H9 (cell line): ENCODE measurements at regions not wholly inside any gene's neighbourhood (a gene's known extent, or its start where the extent isn't known, plus 50 kb on each side); places are given as distances from the start of the nearest gene placed in this dataset.

Experiments
- DNase-seq: peaks from one replicate; pipeline ENCODE4 v3.0.0-alpha.2; 2017
- H2AFZ ChIP-seq: one replicate; pipeline ENCODE4 v1.6.1; 2013; ENCODE audit warnings: mild to moderate bottlenecking, low read length, control low read depth, moderate library complexity
- H2AK5ac ChIP-seq: 2 replicates; pipeline ENCODE4 v1.6.1; 2013; ENCODE audit warnings: low read length, control low read depth, mixed read lengths; ENCODE audit not compliant: insufficient read length
- H2BK120ac ChIP-seq: one replicate; pipeline ENCODE4 v1.6.1; 2013; ENCODE audit warnings: low read depth, mild to moderate bottlenecking, low read length, control low read depth, inconsistent platforms; ENCODE audit not compliant: poor library complexity, severe bottlenecking
- H2BK12ac ChIP-seq: 2 replicates; pipeline ENCODE4 v1.6.1; 2013; ENCODE audit warnings: low read length, control low read depth, mixed read lengths, low read depth; ENCODE audit not compliant: insufficient read length
- H2BK15ac ChIP-seq: 2 replicates; pipeline ENCODE4 v1.6.1; 2013; ENCODE audit warnings: low read depth, low read length, control low read depth
- H2BK20ac ChIP-seq: one replicate; pipeline ENCODE4 v1.6.1; 2013; ENCODE audit warnings: low read depth, mild to moderate bottlenecking, low read length, control low read depth, inconsistent platforms; ENCODE audit not compliant: poor library complexity, severe bottlenecking
- H2BK5ac ChIP-seq: 2 replicates; pipeline ENCODE4 v1.6.1; 2013; ENCODE audit warnings: low read length, control low read depth, mixed read lengths; ENCODE audit not compliant: insufficient read length
- H3K14ac ChIP-seq: 2 replicates; pipeline ENCODE4 v1.6.1; 2013; ENCODE audit warnings: low read length, control low read depth; ENCODE audit not compliant: insufficient read depth
- H3K18ac ChIP-seq: 2 replicates; pipeline ENCODE4 v1.6.1; 2013; ENCODE audit warnings: low read depth, mild to moderate bottlenecking, mixed read lengths, low read length, control low read depth; ENCODE audit not compliant: insufficient read length
- H3K23ac ChIP-seq: 2 replicates; pipeline ENCODE4 v1.6.1; 2013; ENCODE audit warnings: low read length, control low read depth, mixed read lengths, low read depth; ENCODE audit not compliant: insufficient read length
- H3K23me2 ChIP-seq: 2 replicates; pipeline ENCODE4 v1.6.1; 2013; ENCODE audit warnings: low read depth, mild to moderate bottlenecking, mixed read lengths, low read length, control low read depth; ENCODE audit not compliant: insufficient read length, poor library complexity, severe bottlenecking
- H3K27ac ChIP-seq: 2 replicates; pipeline ENCODE4 v1.5.1; 2013; ENCODE audit warnings: low read length, control low read depth, mixed read lengths, low read depth; ENCODE audit not compliant: insufficient read length
- H3K27me3 ChIP-seq: 2 replicates; pipeline ENCODE4 v1.6.1; 2013; ENCODE audit warnings: low read length, control low read depth, inconsistent platforms; ENCODE audit not compliant: insufficient read depth
- H3K4ac ChIP-seq: 2 replicates; pipeline ENCODE4 v1.6.1; 2013; ENCODE audit warnings: low read depth, mild to moderate bottlenecking, control low read depth, inconsistent platforms, low read length, moderate library complexity
- H3K4me1 ChIP-seq: 2 replicates; pipeline ENCODE4 v1.6.1; 2013; ENCODE audit warnings: low read length, control low read depth, inconsistent platforms; ENCODE audit not compliant: insufficient read depth
- H3K4me2 ChIP-seq: 2 replicates; pipeline ENCODE4 v1.6.1; 2013; ENCODE audit warnings: low read length, control low read depth, mixed read lengths; ENCODE audit not compliant: insufficient read length, insufficient read depth
- H3K56ac ChIP-seq: 2 replicates; pipeline ENCODE4 v1.6.1; 2013; ENCODE audit warnings: low read depth, mild to moderate bottlenecking, mixed read lengths, low read length, control low read depth; ENCODE audit not compliant: insufficient read length
- H3K79me1 ChIP-seq: 2 replicates; pipeline ENCODE4 v1.6.1; 2013; ENCODE audit warnings: low read depth, mild to moderate bottlenecking, moderate library complexity, low read length, control low read depth, inconsistent platforms; ENCODE audit not compliant: insufficient read depth, poor library complexity, severe bottlenecking
- H3K79me2 ChIP-seq: 2 replicates; pipeline ENCODE4 v1.6.1; 2013; ENCODE audit warnings: low read length, control low read depth, inconsistent platforms; ENCODE audit not compliant: insufficient read depth
- H3K9ac ChIP-seq: 2 replicates; pipeline ENCODE4 v1.6.1; 2013; ENCODE audit warnings: low read length, control low read depth, mixed read lengths; ENCODE audit not compliant: insufficient read length; ENCODE audit errors: extremely low read depth
- H3K9me3 ChIP-seq: one replicate; pipeline ENCODE4 v1.6.1; 2013; ENCODE audit warnings: low read depth, low read length, inconsistent platforms; ENCODE audit not compliant: control insufficient read depth
- H3T11ph ChIP-seq: one replicate; pipeline ENCODE4 v1.6.1; 2013; ENCODE audit warnings: mild to moderate bottlenecking, low read length, control low read depth, inconsistent platforms
- H4K20me1 ChIP-seq: one replicate; pipeline ENCODE4 v1.6.1; 2013; ENCODE audit not compliant: control insufficient read depth, insufficient read length, insufficient read depth
- H4K5ac ChIP-seq: 2 replicates; pipeline ENCODE4 v1.6.1; 2013; ENCODE audit warnings: low read depth, mild to moderate bottlenecking, mixed read lengths, low read length, control low read depth; ENCODE audit not compliant: insufficient read length
- H4K8ac ChIP-seq: replicated peaks from 2 replicates; pipeline ENCODE4 v1.6.1; 2013; ENCODE audit warnings: low read length, control low read depth, mixed read lengths, low read depth; ENCODE audit not compliant: insufficient read length
- H4K91ac ChIP-seq: 2 replicates; pipeline ENCODE4 v1.6.1; 2013; ENCODE audit warnings: low read depth, mild to moderate bottlenecking, moderate library complexity, mixed read lengths, low read length, control low read depth; ENCODE audit not compliant: insufficient read length
- H3K27ac Mint-ChIP-seq, 3 experiments: 2 replicates in 2 of 3; 3 replicates in 1 of 3; pipeline ENCODE4 v1.8.0; 2020 to 2021; ENCODE audit warnings: mixed read lengths in 3 of 3, mild to moderate bottlenecking in 1 of 3, moderate library complexity in 1 of 3
- H3K27me3 Mint-ChIP-seq: 2 replicates; pipeline ENCODE4 v1.8.0; 2021; ENCODE audit warnings: low read depth, mild to moderate bottlenecking, moderate library complexity, mixed read lengths
- H3K36me3 Mint-ChIP-seq, 3 experiments: 2 replicates in 2 of 3; 3 replicates in 1 of 3; pipeline ENCODE4 v1.8.0; 2020 to 2021; ENCODE audit warnings: low read depth in 3 of 3, mixed read lengths in 3 of 3; ENCODE audit not compliant: insufficient read depth in 1 of 3
- H3K4me1 Mint-ChIP-seq, 2 experiments: 2 replicates each; pipeline ENCODE4 v1.8.0; 2020; ENCODE audit warnings: mixed read lengths in 2 of 2
- H3K4me3 Mint-ChIP-seq, 2 experiments: 2 replicates in 1 of 2; 3 replicates in 1 of 2; pipeline ENCODE4 v1.8.0; 2020 to 2021; ENCODE audit warnings: mild to moderate bottlenecking in 2 of 2, mixed read lengths in 2 of 2, moderate library complexity in 1 of 2
- H3K9me3 Mint-ChIP-seq, 2 experiments: 2 replicates in 1 of 2; 3 replicates in 1 of 2; pipeline ENCODE4 v1.8.0; 2020; ENCODE audit warnings: mild to moderate bottlenecking in 2 of 2, mixed read lengths in 2 of 2, moderate library complexity in 1 of 2
- CTCF ChIP-seq: fragments of 200-600 bp; sonication (generic); conservative IDR thresholded peaks from 3 replicates; pipeline ENCODE4 v1.8.0; 2021; ENCODE audit warnings: antibody characterized with exemption, mild to moderate bottlenecking

GRCh38 chr7:115662676-115663075 is 367.9 kb downstream of the TFEC start:
- Histone ChIP-seq H4K20me1 (no peaks in the 10 kb centered on the region), H2BK12ac (no peak overlapping the region), H2AFZ (no peak overlapping the region), H2BK5ac (no peak overlapping the region), H4K5ac (no peak overlapping the region), H3K27me3 (no peaks in the 10 kb centered on the region), H3K79me2 (no peaks in the 10 kb centered on the region), H2BK15ac (no peak overlapping the region), H2BK120ac (no peak overlapping the region), H4K91ac (no peak overlapping the region), H3K23me2 (no peaks in the 10 kb centered on the region), H3K56ac (no peak overlapping the region), H2AK5ac (no peak overlapping the region), H3K27ac (no peak overlapping the region), H3K4me1 (no peaks in the 10 kb centered on the region), H3K23ac (no peak overlapping the region), H3K14ac (no peak overlapping the region), H3K18ac (no peak overlapping the region), H2BK20ac (no peak overlapping the region), H3K9me3 (no peaks in the 10 kb centered on the region), H3K4ac (no peak overlapping the region), H4K8ac (no peak overlapping the region), H3T11ph (no peak overlapping the region), H3K4me2 (no peak overlapping the region), H3K79me1 (no peaks in the 10 kb centered on the region), H3K9ac (no peak overlapping the region)
- TF ChIP-seq CTCF, result no peak
- Mint-ChIP-seq H3K9me3 (no peaks in the 10 kb centered on the region; a peak in 1 of 5 replicates), H3K4me3 (no peak overlapping the region), H3K36me3 (no peaks in the 10 kb centered on the region), H3K4me1 (peaks cover 2 to 5% of the 10 kb centered on the region in 2 experiments; a peak in 2 of 4 replicates), H3K27ac (no peak overlapping the region), H3K27me3 (no peaks in the 10 kb centered on the region; the same call in 1 of the 2 replicates)
- DNase-seq, result no peak
